ENCODE measurements at regions not wholly inside any gene's neighbourhood (a gene's known extent, or its start where the extent isn't known, plus 50 kb on each side); places are given as distances from the start of the nearest gene placed in this dataset.
A peak's percentile ranks its signal among the peaks of the same experiment; 100 is the strongest.
"Not testable (repeated sequence)": the region's sequence is repeated elsewhere in the genome, so short reads cannot be mapped to it uniquely, and the experiment has no call there.

GRCh38 chr7:45404622-45405021, 169.5 kb upstream of the ADCY1 start:
- no peak for DNase-seq (ENCODE audit: low read depth)

GRCh38 chr7:45407730-45408408, 166.3 kb upstream of the ADCY1 start:
- no peak for DNase-seq (ENCODE audit: low read depth)

- DNase-seq (ENCODE audit: low read depth): no peak
Measured at GRCh38 chr7:45408409-45408737, 165.8 kb upstream of the ADCY1 start.

GRCh38 chr7:45410893-45411292, 163.3 kb upstream of the ADCY1 start:
- no peak for DNase-seq (ENCODE audit: low read depth)

- DNase-seq (ENCODE audit: low read depth): no peak
Measured at GRCh38 chr7:45413419-45413818, 160.7 kb upstream of the ADCY1 start.

- DNase-seq (ENCODE audit: low read depth): no peak
Measured at GRCh38 chr7:45414226-45414625, 159.9 kb upstream of the ADCY1 start.

GRCh38 chr7:45415265-45415664, 158.9 kb upstream of the ADCY1 start:
- no peak for DNase-seq (ENCODE audit: low read depth)

GRCh38 chr7:45416846-45417245, 157.3 kb upstream of the ADCY1 start:
- DNase-seq (ENCODE audit: low read depth): no peak

GRCh38 chr7:45417268-45417667, 156.9 kb upstream of the ADCY1 start:
- DNase-seq (ENCODE audit: low read depth): no peak

GRCh38 chr7:45417735-45418134, 156.4 kb upstream of the ADCY1 start:
- no peak for DNase-seq (ENCODE audit: low read depth)

- peak; percentile 81 for DNase-seq (ENCODE audit: low read depth)
Measured at GRCh38 chr7:45420843-45421495, 153.2 kb upstream of the ADCY1 start.

- peak; percentile 61 for DNase-seq (ENCODE audit: low read depth)
Measured at GRCh38 chr7:45421806-45422205, 152.4 kb upstream of the ADCY1 start.

GRCh38 chr7:45430397-45430796, 143.8 kb upstream of the ADCY1 start:
- DNase-seq (ENCODE audit: low read depth): no peak

- no peak for DNase-seq (ENCODE audit: low read depth)
Measured at GRCh38 chr7:45434167-45434784, 139.9 kb upstream of the ADCY1 start.

GRCh38 chr7:45435131-45435530, 139.0 kb upstream of the ADCY1 start:
- DNase-seq (ENCODE audit: low read depth): no peak

GRCh38 chr7:45435846-45436245, 138.3 kb upstream of the ADCY1 start:
- no peak for DNase-seq (ENCODE audit: low read depth)

GRCh38 chr7:45440776-45441175, 133.4 kb upstream of the ADCY1 start:
- DNase-seq (ENCODE audit: low read depth): not testable (repeated sequence)

GRCh38 chr7:45443263-45443662, 130.9 kb upstream of the ADCY1 start:
- no peak for DNase-seq (ENCODE audit: low read depth)

GRCh38 chr7:45446195-45446944, 127.8 kb upstream of the ADCY1 start:
- no peak for DNase-seq (ENCODE audit: low read depth)

- no peak for DNase-seq (ENCODE audit: low read depth)
Measured at GRCh38 chr7:45447296-45447695, 126.9 kb upstream of the ADCY1 start.

- no peak for DNase-seq (ENCODE audit: low read depth)
Measured at GRCh38 chr7:45450571-45451204, 123.5 kb upstream of the ADCY1 start.
